Mucosa of gallbladder (tissue), 1 donor: ENCODE measurements at regions not wholly inside any gene's neighbourhood (a gene's known extent, or its start where the extent isn't known, plus 50 kb on each side); places are given as distances from the start of the nearest gene placed in this dataset.
A peak's percentile ranks its signal among the peaks of the same experiment; 100 is the strongest.

ENCODE experiments used
- DNase-seq: peaks from one replicate; pipeline ENCODE4 v3.0.0-alpha.2; 2020; ENCODE audit warnings: low spot score
- donor health status: DM: no; HTN: no; CAD: no.

DNA sequence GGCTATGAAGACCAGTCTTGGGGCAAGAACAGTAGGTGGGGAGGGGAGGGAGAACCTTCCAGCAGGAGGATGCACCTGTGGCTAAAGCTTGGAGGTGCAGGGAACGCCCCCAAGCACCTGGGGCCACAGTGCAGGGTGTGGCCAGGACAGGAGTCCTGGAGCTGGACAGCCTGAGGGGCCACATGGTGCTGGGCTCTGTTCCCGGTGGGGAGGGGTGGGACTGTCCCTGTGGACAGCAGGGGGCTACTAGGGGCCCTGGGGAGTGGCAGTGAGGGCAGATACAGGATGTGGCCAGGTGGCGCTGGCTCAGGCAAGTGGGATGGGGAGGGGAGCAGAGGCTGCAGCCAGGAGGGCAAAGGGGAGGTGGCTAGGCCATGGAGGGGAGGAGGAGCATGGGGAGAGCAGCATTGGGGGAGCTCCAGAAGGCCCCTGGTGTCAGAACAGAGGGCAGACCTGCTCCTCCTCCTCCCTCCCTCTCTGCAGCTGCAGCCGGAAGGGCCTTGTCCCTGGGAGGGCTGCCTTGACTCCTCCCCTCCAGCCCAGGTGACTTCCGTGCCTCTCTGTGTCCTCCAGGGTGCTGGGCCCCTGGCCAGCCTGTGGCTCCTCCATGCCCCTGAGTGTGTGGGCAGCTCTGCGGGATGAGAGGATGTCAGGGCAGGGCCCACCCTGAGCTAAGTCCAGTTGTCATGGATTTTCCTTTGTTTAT lies 68.4 kb upstream of the DLK1 start:
- DNase-seq, result no peak

DNA sequence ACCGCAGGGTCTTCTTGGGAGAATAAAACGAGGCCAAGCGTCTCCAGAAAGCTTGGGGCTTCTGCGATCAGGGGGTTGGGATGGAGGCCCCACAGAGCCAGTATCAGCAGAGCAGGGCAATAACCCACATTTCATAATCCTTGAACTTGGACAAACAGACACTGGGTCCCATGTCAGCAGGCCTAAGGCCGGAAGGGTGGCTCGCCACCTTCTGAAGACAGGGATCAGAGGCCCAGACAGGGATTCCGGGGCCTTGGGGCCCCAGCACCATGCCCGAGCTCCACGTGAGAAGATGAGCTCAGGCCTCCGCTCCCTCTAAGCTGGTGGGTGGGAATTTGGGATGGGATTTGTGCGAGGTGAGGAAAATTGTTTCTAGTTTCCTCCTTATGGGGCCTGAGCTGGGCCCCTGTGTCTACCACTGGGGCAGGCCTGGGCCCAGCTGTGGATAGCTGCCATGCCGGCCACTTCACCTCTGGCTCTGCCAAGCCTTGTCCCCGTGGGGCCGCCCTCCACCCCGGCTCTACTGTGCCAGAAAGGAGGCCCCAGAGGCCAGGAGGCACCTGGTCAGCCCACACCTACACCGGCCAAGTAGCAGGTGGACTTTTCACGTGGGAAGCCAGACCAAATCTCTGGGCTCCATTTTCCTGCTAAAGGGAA lies 67.2 kb upstream of the DLK1 start:
- DNase-seq, result no peak

DNA sequence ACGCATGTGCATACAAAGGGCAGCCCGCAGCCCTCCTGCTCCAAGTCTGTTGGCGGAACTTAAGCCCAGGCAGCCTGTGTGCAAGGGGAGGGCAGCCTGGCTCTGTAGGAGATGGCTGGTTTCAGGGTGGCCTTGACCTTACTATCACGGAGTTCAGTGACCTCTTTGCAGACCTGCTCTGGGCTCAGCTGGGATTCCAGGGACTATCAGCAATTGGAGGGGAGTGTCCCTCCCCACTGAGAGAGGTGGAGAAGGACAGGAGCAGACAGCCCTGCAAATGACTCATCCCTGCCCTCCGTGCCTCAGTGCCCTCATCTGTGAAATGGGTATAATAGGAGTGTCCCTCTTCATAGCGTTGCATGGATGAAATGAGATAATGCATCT lies 66.2 kb upstream of the DLK1 start:
- DNase-seq, result no peak

DNA sequence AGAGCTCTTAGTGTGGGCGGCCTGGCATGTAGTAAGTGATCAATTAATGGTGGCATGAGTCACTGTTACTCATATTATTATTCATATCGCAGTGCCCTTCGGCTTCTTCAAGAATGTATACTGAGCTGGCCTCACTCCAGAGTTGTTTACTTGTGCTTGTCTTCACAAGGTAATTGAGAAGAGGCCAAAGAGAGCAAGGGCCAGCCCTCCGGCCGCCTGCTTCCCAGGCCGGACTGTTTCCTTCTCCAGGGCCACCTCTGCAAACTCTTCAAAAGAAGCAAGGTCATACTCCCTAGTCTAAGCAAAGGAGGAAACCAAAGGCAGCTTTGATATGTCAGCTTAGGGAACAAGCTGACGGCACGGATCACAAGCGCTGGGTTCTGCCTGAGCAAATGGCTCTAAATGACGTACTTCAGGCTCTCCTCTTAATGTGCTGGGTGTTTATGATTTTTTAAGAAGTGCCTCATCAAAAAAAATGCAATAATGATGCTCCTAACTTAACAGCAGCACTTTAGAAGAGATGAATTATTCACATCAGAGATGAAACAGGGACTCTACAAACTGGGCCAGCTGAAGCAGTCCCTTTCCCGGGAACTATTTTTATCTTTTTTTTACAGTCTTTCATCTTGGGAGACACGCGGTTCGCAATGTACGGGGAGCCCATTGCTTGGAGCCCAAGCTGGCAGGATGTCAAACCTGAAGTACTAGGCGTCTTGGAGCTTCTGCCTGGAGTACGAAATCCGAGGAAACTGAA lies 65.6 kb upstream of the DLK1 start:
- DNase-seq, result no peak

DNA sequence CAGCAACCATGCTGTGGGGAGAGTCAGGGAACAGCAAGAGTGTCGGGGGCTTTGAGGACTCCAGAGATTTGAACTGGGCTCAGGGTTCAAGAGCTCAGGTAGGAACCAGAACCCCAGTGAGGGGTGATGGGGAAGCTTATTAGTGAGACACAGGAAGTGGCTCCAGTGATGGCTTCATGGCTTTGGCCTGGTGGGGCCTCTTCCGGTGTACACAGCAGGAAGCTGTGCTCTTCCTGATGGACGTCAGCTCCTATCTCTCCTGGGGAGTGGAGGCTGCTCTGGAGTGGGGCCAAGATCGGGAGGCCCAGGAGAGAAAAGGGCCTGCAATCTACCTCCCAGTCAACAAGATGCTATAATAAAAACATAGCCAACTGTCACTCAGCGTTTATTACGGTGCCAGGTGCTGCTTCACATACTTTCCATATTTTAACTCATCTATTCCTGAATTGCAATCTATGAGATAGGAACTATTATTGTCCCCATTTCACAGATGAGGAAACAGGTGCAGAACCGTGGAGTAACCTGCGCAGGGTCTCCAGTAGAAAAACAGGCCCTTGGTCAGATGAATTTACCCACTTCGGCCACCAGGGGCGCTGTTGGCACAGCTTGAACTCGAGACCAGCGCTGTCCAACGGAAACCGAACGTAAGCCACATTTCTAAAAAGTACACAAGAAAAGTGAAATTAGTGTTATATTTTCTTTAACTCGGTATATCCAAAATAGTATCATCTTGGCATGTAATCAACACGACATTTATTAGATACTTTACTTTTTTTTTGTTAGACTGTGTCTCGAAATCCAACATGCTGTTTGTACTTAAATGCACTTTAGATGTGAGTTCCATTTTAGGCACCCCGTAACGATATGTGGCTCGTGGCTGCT lies 63.6 kb upstream of the DLK1 start:
- peak; percentile 72 for DNase-seq

DNA sequence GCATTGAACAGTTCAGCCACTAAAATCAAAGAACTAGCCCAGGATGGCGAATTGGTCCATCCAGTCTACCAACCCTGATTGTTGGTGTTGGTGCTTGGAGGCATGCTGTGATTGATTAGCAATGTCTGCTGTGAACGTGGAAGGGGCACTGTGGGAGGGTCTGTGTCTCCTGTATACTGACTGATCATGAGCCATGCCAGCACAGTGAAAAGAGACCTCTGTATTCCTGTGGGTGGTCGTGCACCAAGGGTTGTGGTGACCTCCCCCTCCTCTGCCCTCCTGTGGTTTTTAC lies 63.0 kb upstream of the DLK1 start:
- DNase-seq, result no peak

DNA sequence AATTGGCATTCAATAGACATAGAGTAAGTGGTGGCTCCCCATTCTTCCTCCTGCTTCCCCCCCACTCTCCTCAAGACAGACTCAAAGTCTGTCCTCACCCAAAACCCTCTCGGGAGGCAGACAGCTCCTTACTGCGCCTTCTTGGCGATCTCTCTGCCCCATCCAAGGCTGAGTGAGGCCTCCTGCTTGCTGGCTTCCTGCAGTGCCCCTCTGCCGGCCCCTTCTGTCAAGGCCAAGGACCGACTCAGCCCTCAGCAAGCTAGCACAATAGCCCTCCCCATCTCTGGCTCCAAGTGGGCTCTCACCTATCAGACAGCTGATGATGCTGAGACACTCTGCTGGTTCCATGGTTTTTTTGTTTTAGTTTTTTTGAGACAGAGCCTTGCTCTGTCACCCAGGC lies 62.5 kb upstream of the DLK1 start:
- no peak for DNase-seq

DNA sequence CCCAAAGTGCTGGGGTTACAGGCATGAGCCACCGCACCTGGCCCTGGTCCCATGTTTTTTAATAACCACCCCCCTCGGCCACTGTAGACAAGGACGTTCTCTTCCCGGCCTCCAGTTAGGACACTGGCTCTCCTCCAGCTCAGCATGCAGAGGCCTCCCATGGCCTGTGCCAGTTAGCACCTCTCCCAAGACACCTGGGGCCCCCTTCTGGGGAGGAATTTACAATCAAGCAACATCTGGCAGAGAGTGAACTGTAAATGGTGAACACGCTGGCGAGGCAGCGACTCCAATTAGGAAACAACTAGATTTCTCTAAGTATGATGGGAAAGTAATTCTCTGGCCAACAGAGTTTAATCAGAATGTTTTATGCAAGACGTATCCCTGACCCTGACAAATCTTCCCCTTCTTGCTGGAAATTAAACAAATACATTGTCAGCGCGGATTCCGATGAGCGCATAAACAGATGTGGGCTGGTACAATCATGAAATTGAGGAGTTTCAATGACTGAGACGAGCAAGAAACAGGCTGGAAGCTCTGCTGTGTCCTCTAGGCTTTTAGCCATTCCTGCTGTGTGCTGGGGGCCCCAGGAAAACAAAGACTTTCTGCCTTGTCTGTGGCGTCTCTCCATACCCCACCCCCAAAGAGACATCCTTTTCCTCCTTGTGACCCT lies 61.7 kb upstream of the DLK1 start:
- DNase-seq, result no peak

DNA sequence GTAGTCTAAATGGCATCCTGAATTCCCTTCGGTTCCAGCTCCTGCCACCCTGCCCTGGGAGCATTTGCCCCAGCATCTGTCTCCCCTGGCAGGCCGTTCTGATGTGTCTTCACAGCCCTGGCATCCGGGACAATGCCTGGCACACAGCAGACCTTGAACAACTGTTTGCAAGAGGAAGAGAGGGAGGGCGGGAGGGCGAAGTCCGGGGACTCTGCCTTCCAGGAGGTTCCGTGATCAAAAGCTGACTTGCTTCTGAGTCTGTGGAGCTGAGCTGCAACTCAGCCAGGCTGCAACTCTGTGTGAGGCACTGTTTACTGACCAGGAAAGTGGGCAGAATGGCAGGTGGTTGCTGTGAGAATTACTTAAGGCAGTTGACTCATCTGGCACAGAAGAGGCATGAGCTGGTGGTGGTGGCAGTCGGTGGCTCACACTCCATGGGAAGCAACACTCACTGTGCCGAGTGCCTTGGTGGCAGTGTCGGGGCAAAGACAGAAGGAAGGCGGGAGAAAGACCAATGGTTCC lies 61.1 kb upstream of the DLK1 start:
- peak; percentile 81 for DNase-seq

DNA sequence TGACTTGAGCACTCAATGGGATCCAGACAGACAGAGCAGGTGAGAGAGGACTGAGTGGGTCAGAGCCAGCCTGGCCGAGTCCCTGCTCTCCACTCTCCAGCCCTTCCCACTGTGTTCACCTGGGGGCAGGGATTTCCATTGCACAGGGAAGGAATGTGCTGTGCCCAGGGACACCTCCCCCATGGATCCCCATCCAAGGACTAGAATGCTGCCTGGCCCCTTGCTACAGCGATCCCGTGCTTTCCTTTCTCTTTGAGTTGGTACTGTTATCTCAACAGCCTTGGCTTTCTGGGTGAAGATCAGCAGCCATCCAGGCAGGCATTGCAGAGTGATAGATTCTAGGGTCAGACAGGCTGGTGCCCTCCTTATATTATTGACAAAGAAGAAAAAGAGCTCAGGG lies 60.3 kb upstream of the DLK1 start:
- no peak for DNase-seq

DNA sequence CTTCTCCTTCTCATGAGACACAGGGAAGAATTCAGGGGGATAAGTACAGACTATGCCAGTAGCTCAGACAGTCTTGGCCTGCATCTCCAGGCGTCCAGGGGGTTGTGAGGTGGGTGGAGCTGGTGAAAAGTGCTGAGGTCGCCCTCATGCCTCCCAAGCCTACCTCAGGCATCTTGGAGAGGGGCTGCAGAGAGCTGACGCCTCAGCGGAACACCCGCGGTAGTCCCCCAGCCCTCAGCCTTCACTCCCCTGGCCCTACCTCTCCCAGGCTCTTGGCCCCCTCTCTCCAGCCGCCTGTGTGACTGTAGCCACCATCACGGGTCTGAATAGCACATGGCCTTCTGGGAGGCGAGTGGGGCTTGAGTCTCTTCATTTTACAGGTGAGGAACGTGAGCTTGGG lies 59.8 kb upstream of the DLK1 start:
- no peak for DNase-seq

DNA sequence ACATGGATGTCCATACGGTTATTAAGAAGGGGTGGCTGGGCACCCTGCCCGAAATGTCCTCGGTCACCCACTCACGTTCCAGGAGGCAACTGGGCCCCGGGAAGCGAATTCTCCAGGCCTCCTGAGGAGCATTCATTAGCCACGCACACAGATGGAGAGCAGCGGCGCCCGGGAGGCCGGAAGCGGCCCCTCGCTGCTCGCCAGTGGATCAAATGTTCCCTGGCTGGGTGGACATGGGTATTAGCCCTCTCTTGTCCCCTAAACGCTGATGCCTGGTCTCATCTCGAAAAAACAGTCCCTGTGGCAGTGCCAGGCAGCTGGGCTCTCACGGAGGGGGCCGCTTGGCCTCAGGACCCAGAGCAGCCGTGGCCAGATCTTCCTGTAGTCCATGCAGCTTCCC lies 59.0 kb upstream of the DLK1 start:
- DNase-seq, result no peak

DNA sequence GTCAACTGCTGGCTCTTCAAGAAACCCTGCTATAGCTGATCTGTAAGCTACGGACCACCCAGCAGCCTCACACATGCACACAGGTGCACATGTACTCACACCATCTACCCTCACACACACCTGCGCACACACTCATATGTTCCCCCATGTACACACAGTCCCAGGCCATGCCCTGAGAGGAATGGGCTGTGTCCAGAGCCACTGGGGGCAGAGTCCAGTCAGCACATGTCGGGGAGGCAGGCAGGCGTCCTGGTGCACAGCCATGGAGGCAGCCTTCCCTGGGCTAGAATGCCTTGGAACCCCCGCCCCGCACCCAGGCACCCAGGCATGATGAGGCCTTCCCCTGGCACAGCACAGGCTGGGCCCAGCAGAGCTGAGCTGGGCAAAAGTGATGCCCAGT lies 58.3 kb upstream of the DLK1 start:
- no peak for DNase-seq

DNA sequence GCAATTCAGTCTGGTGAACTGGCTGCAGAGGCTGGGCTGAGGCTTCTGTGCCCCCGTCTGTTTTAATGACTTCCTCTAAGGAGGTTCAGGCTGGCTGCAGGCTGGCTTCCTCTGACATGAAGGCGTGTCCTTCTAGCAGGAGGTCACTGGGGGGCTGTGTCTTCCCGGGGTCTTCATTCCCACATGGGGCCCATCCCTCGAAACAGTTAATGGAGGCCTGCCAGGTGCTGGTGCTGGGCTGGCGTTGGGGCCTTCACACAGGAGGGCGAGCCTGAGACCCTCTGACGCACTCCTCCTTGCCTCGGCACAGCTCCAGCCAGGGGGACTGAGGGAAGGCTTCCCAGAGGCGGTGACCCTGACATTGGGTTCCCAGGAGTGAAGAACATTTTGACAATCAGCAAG lies 57.7 kb upstream of the DLK1 start:
- no peak for DNase-seq

DNA sequence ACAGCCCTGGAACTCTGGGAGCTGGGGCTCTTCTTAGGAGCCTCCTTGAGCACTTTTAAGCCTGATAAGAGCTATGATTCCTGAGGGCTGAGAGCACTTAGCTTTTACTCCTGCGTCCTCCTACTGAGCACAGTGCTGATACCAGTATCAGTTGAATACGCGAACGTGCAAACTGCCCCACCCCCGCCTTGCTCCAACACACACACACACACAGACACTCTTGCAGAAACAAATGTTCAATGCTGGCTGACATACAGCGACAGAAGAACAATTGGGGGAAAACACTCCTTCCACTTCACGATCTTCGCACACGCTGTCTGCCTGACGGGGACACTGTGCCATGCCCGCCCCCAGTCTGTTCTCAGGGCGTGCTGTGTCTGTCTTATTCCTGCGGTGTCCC lies 57.2 kb upstream of the DLK1 start:
- no peak for DNase-seq

DNA sequence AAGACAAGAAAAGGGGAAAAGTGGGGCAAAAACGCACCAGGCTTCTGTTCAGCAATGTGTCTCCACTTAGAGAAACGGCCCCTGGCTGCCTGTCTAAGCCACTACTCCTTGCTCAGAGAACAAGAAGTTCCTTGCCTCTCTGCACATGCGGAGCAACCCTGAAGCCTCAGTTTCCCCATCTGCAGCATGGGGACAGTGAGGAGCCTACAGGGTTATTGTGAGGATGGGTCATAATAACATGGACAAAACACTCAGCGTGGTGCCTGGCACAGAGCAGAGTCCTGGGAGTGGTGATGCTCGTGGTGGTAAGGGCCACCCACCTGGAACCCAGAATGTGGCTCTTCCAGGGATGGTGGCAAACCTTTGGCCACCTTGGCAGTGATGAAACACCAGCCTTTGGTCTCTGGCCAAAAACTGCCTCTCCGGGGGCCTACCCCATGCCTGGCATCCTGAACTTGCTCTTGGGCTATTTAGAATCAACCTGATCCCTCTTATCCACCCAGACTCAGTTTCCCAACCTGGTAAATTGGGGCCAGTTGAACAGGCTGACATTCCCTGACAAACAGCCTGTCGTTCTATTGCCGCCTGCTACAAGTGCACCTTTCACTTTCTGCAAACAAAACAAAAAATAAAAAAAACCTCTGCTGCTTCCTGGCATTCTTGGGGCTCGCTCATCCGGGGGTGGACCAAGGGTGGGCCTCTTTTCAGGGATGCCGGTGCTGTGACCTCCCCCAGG lies 56.5 kb upstream of the DLK1 start:
- no peak for DNase-seq

DNA sequence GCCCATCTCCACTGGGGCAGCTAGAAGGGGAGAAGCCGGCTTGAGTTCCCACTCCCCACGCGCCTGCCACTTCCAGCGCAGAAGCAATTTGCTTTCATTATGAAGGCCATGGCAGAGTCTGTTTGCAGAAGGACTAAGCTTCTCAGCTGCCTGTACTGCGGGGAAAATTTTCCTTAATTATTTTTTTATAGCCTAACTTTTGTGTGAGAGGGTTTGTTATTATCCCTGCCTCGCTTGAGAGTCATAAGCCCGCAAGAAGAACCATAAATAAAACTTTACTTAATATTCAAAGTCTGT lies 56.0 kb upstream of the DLK1 start:
- DNase-seq, result no peak

DNA sequence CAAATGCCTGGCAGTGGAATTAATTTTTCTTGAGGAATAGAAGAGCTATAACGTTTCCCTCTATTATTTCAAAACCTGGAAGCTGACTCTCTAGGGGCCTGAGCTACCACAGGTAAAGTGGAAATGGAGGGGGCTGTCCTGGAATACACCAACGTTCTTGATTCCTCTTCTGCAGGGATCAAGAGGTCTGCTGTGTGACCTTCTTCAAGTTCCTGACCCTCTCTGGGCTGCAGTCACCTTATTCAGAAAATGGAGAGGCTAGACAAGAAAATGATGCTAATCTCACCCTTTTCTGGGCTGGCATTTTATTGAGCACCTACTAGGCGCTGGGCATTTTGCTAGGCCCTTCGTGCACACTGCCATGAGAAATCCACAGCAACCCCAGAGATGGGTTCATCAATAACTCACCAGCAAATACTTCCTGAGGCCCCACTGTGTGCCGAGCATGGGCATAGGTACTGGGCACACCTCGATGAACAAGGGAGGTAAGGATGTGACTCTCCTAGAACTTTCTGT lies 55.2 kb upstream of the DLK1 start:
- DNase-seq, result no peak

DNA sequence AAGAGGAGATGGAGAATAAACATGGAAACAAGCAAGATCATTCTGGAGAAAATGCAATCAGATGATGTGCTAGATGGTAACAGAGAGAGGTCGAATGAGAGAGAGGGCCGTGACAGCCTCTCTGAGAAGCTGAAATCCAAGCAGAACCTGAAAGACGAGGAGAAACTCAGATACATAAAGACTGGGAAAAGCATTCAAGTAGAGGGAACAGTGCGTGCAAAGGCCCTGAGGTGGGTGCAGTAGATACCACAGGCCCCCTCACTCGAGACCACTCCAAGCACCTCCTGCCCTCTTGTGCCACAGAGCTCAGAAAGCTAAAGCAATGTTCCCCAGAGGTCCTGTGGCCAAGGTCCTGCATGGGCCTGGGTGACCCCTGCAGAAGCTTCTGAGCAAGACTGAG lies 54.8 kb upstream of the DLK1 start:
- DNase-seq, result no peak

DNA sequence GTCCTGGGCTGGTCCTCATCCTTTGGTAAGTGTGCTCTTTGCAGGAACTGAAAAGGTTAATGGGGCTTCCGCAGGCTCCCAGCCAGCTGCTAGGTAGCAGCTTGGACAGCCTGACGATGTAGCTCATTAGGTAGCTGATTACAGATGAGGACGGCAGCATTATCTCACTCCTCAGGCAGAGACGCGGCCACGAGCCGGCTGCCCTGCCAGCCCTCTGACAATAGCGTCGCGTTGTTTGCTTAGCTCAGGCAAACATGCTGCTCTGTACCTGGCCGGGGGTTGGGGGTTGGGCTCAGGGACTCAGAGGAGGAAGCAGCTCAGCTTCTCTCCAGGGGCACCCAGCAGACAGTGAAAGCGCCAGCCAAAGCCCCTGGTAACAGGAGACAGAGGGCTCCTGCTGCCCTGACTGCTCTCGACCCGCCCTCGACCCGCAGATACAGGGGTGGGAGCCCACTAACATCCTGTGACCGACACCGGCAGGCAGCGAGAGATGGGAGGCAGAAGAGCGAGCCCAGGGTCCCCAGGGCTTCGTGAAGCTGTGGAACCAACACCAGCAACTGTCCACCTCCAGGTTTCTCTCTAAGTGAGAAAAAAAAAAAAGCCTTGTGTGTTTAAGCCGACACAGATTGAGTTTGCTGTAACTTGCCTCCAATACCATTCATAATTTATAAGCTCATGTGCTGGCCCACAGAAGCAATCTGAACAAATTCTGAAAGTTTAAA lies 53.4 kb upstream of the DLK1 start:
- peak; percentile 82 for DNase-seq
